MCF 10A (cell line): ENCODE measurements at regions not wholly inside any gene's neighbourhood (a gene's known extent, or its start where the extent isn't known, plus 50 kb on each side); places are given as distances from the start of the nearest gene placed in this dataset.

ENCODE experiments used
- BruUV-seq: library from RNA; stranded (reverse); fragments of 400-500 nt; replicated peaks from 2 replicates; lab custom pipeline; 2021; lab: Mats Ljungman, UMichigan
- CTCF ChIA-PET: fragments of 300-600 bp; sonication (Branson Sonifier 250); formaldehyde crosslinking; extraction: SDS; loops from one replicate; lab custom pipeline; 2021; ENCODE audit warnings: antibody characterized with exemption, inconsistent platforms; lab: Yijun Ruan, JAX
- POLR2A ChIA-PET: fragments of 300-600, 350-650 bp; sonication (Branson Sonifier 250); formaldehyde crosslinking; extraction: SDS; loops from one replicate; lab custom pipeline; 2020; ENCODE audit warnings: antibody characterized with exemption, inconsistent platforms; lab: Yijun Ruan, JAX
- DNase-seq: peaks from one replicate; pipeline ENCODE4 v3.0.0-alpha.2; 2018; ENCODE audit not compliant: unreplicated experiment
- H3K27ac Mint-ChIP-seq: one replicate; pipeline ENCODE4 v1.8.0; 2022; ENCODE audit warnings: mild to moderate bottlenecking, low read depth, mixed read lengths; ENCODE audit not compliant: unreplicated experiment
- H3K27me3 Mint-ChIP-seq: one replicate; pipeline ENCODE4 v1.8.0; 2022; ENCODE audit warnings: mixed read lengths; ENCODE audit not compliant: insufficient read depth, unreplicated experiment
- H3K36me3 Mint-ChIP-seq: one replicate; pipeline ENCODE4 v1.8.0; 2022; ENCODE audit warnings: mild to moderate bottlenecking, moderate library complexity, mixed read lengths; ENCODE audit not compliant: insufficient read depth, unreplicated experiment
- H3K4me1 Mint-ChIP-seq: one replicate; pipeline ENCODE4 v1.8.0; 2022; ENCODE audit warnings: mixed read lengths; ENCODE audit not compliant: insufficient read depth, unreplicated experiment
- H3K4me3 Mint-ChIP-seq: one replicate; pipeline ENCODE4 v1.8.0; 2022; ENCODE audit warnings: mild to moderate bottlenecking, moderate library complexity, mixed read lengths; ENCODE audit not compliant: unreplicated experiment
- H3K9me3 Mint-ChIP-seq: one replicate; pipeline ENCODE4 v1.8.0; 2022; ENCODE audit warnings: mixed read lengths; ENCODE audit not compliant: unreplicated experiment
- CTCF ChIP-seq: fragments of 200-600 bp; IDR thresholded peaks from one replicate; pipeline ENCODE4 v1.8.0; 2022; ENCODE audit warnings: antibody characterized with exemption, mild to moderate bottlenecking; ENCODE audit not compliant: unreplicated experiment
- intact Hi-C: fragments of 100-400 bp; cut with micrococcal nuclease; formaldehyde crosslinking; loops from 2 replicates; pipeline ENCODE4 v1.14.1; 2022

GRCh38 chr4:114383067-114383466 lies 215.5 kb upstream of the UGT8 start:
- intact Hi-C loops: loop anchor here (10.0 kb wide), 1 partner anchor 1472 kb away; no protein-coding TSS in a partner anchor
- no peak overlapping the region for H3K27ac Mint-ChIP-seq
- H3K27me3 Mint-ChIP-seq: peaks cover 4% of the 10 kb centered on the region
- H3K4me1 Mint-ChIP-seq: no peaks in the 10 kb centered on the region
- no peaks in the 10 kb centered on the region for H3K9me3 Mint-ChIP-seq
- no peak for TF ChIP-seq CTCF
- no peaks in the 10 kb centered on the region for H3K36me3 Mint-ChIP-seq
- ChIA-PET POLR2A (no interaction called here), CTCF (interaction anchor here (0.5 to 4.6 kb wide), 15 partner anchors 10 to 988 kb away, joined by 3 to 38 read pairs (median 3); no protein-coding TSS in a partner anchor)
- H3K4me3 Mint-ChIP-seq: no peak overlapping the region
- no peak for DNase-seq
- no TSS peak for BruUV-seq

- peak; percentile 51 for DNase-seq
- no peaks in the 10 kb centered on the region for H3K36me3 Mint-ChIP-seq
- no peak overlapping the region for H3K27ac Mint-ChIP-seq
- BruUV-seq: no TSS peak
- no peak for TF ChIP-seq CTCF
- intact Hi-C loops: loop anchor here (1.0 to 10.0 kb wide), 6 partner anchors 837 to 1471 kb away; no protein-coding TSS in a partner anchor
- CTCF ChIA-PET: interaction anchor here (0.6 to 4.6 kb wide), 14 partner anchors 10 to 1278 kb away, joined by 3 to 38 read pairs (median 4); no protein-coding TSS in a partner anchor
- peaks cover 11% of the 10 kb centered on the region for H3K27me3 Mint-ChIP-seq
- no peak overlapping the region for H3K4me3 Mint-ChIP-seq
- H3K4me1 Mint-ChIP-seq: no peaks in the 10 kb centered on the region
- no peaks in the 10 kb centered on the region for H3K9me3 Mint-ChIP-seq
- POLR2A ChIA-PET: no interaction called here
Observed at GRCh38 chr4:114383721-114384120, 214.9 kb upstream of the UGT8 start.

- peak; percentile 59 for DNase-seq
- ChIA-PET POLR2A (interaction anchor here (0.6 kb wide), 2 partner anchors 217 to 1503 kb away, joined by 3 to 4 read pairs; no protein-coding TSS in a partner anchor), CTCF (interaction anchor here (0.6 to 4.6 kb wide), 33 partner anchors 9 to 1641 kb away, joined by 3 to 38 read pairs (median 4); no protein-coding TSS in a partner anchor)
- intact Hi-C loops: loop anchor here (1.0 to 10.0 kb wide), 6 partner anchors 838 to 1470 kb away; no protein-coding TSS in a partner anchor
- no TSS peak for BruUV-seq
- peak; percentile 41 for TF ChIP-seq CTCF
- no peaks in the 10 kb centered on the region for H3K36me3 Mint-ChIP-seq
- no peak overlapping the region for H3K27ac Mint-ChIP-seq
- no peaks in the 10 kb centered on the region for H3K4me1 Mint-ChIP-seq
- no peak overlapping the region for H3K4me3 Mint-ChIP-seq
- H3K9me3 Mint-ChIP-seq: no peaks in the 10 kb centered on the region
- H3K27me3 Mint-ChIP-seq: peaks cover 20% of the 10 kb centered on the region
Observed at GRCh38 chr4:114384629-114385028, 214.0 kb upstream of the UGT8 start.

GRCh38 chr4:114385195-114385985 lies 213.2 kb upstream of the UGT8 start:
- no peaks in the 10 kb centered on the region for H3K9me3 Mint-ChIP-seq
- H3K4me3 Mint-ChIP-seq: no peak overlapping the region
- H3K27ac Mint-ChIP-seq: no peak overlapping the region
- peaks cover 23% of the 10 kb centered on the region for H3K27me3 Mint-ChIP-seq
- TF ChIP-seq CTCF: no peak
- no peak for DNase-seq
- no peaks in the 10 kb centered on the region for H3K4me1 Mint-ChIP-seq
- no peaks in the 10 kb centered on the region for H3K36me3 Mint-ChIP-seq
- POLR2A ChIA-PET: no interaction called here
- intact Hi-C loops: loop anchor here (2.0 to 10.0 kb wide), 4 partner anchors 839 to 1469 kb away; no protein-coding TSS in a partner anchor
- no TSS peak for BruUV-seq
- CTCF ChIA-PET: interaction anchor here (0.5 to 4.6 kb wide), 33 partner anchors 9 to 1642 kb away, joined by 3 to 38 read pairs (median 4); no protein-coding TSS in a partner anchor
